Psoas muscle (tissue), 7 donors: ENCODE measurements at regions not wholly inside any gene's neighbourhood (a gene's known extent, or its start where the extent isn't known, plus 50 kb on each side); places are given as distances from the start of the nearest gene placed in this dataset.

Experiments
- ATAC-seq, 4 donors: fragments of 200-7000 bp; cut with Tn5 transposase; one replicate each; pipeline ENCODE4 v1.9.1; 2020; ENCODE audit warnings: moderate library complexity in 3 of 4, mild to moderate bottlenecking in 2 of 4
- DNase-seq, 2 donors: peaks; one replicate each; pipeline ENCODE4 v3.0.0-alpha.2; 2020
- H3K27ac ChIP-seq: fragments of 200-600 bp; one replicate; pipeline ENCODE4 v1.8.0; 2022
- H3K27me3 ChIP-seq, 3 donors: fragments of 200-600 bp in 1 of 3; one replicate each; pipeline versions ENCODE4 v1.6.1 to v1.8.0; 2013 to 2022; ENCODE audit warnings: low read length in 2 of 3, mild to moderate bottlenecking in 2 of 3, moderate library complexity in 1 of 3; ENCODE audit not compliant: insufficient read depth in 3 of 3
- H3K36me3 ChIP-seq, 2 donors: fragments of 200-600 bp in 1 of 2; one replicate each; pipeline versions ENCODE4 v1.6.1 to v1.8.0; 2013 to 2022; ENCODE audit warnings: low read depth in 1 of 2, mild to moderate bottlenecking in 1 of 2, moderate library complexity in 1 of 2; ENCODE audit not compliant: insufficient read depth in 1 of 2
- H3K4me1 ChIP-seq: fragments of 200-600 bp; one replicate; pipeline ENCODE4 v1.8.0; 2022
- H3K4me3 ChIP-seq: fragments of 200-600 bp; one replicate; pipeline ENCODE4 v1.8.0; 2022; ENCODE audit warnings: mild to moderate bottlenecking
- H3K9me3 ChIP-seq: fragments of 200-600 bp; one replicate; pipeline ENCODE4 v1.8.0; 2022
- WGBS, 3 donors: extraction: QIAGEN DNeasy Blood & Tissue Kit; methylation state at CpG; one replicate each; pipeline versions ENCODE4 v1.1.6 to v1.1.7; 2013; 5-methylcytosine and 5-hydroxymethylcytosine counted together
- intact Hi-C, 2 donors: fragments of 100-400 bp; cut with DNase I; formaldehyde crosslinking; loops; one replicate each; pipeline versions ENCODE4 v1.11.0 to v1.14.2; 2022
- TF ChIP-seq, protein P1 (sequence below): fragments of 200-600 bp; IDR thresholded peaks from one replicate; pipeline ENCODE4 v1.8.0; 2022; ENCODE audit warnings: antibody characterized with exemption
- donor health status: healthy with polysubstance abuse.
- donor health status: DM: no; HTN: no; CAD: no; lungs with moderate emphysema.
- donor health status: Bipolar disorder and iron deficiency.
- donor health status: healthy.
- donor health status: DM: yes; HTN: yes; CAD: no.
- donor health status: DM: no; HTN: no; CAD: no.
- donor health status: DM: yes; HTN: yes; CAD: no.

DNA sequence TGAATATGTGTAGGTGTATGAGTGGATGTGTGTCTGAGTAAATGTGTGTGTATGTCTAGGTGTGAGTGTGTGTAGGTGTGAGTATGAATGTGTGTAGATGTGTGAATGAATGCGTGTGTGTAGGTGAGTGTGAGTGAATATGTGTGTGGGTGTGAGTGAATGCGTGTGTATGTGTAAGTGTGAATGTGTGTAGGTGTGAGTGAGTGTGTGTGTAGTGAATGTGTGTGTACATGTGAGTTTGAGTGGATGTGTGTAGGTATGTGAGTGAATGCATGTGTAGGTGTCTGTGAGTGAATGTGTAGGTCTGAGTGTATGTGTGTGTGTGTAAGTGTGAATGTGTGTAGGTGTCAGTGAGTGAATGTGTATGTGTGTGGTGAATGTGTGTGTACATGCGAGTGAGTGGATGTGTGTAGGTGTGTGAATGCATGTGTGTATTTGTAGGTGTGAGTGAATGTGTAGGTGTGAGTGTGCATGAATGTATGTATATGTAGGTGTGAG is 201.0 kb upstream of the ZNF536 start:
- H3K9me3 ChIP-seq = no peaks in the 10 kb centered on the region
- no peaks in the 10 kb centered on the region for H3K4me1 ChIP-seq
- no peak overlapping the region for H3K4me3 ChIP-seq
- intact Hi-C loops = no loop called here
- 95 to 97% (median 95%) methylated on average over 3 of the region's 3 CpGs for WGBS, 3 donors
- H3K27me3 ChIP-seq = peaks cover 0 to 3% (median 0%) of the 10 kb centered on the region in 3 donors
- no peaks in the 10 kb centered on the region for H3K36me3 ChIP-seq
- no peak overlapping the region for H3K27ac ChIP-seq
- no peak for ATAC-seq
- TF ChIP-seq, protein P1, sequence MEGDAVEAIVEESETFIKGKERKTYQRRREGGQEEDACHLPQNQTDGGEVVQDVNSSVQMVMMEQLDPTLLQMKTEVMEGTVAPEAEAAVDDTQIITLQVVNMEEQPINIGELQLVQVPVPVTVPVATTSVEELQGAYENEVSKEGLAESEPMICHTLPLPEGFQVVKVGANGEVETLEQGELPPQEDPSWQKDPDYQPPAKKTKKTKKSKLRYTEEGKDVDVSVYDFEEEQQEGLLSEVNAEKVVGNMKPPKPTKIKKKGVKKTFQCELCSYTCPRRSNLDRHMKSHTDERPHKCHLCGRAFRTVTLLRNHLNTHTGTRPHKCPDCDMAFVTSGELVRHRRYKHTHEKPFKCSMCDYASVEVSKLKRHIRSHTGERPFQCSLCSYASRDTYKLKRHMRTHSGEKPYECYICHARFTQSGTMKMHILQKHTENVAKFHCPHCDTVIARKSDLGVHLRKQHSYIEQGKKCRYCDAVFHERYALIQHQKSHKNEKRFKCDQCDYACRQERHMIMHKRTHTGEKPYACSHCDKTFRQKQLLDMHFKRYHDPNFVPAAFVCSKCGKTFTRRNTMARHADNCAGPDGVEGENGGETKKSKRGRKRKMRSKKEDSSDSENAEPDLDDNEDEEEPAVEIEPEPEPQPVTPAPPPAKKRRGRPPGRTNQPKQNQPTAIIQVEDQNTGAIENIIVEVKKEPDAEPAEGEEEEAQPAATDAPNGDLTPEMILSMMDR = no peak
- no peak for DNase-seq

- ATAC-seq = no peak
- TF ChIP-seq, protein P1 = no peak
- H3K9me3 ChIP-seq = no peaks in the 10 kb centered on the region
- peaks cover 0 to 4% (median 0%) of the 10 kb centered on the region in 3 donors for H3K27me3 ChIP-seq
- 79 to 80% (median 80%) methylated on average over 10 of the region's 10 CpGs for WGBS, 3 donors
- DNase-seq = no peak
- intact Hi-C loops = no loop called here
- no peak overlapping the region for H3K4me3 ChIP-seq
- H3K27ac ChIP-seq = no peak overlapping the region
- no peaks in the 10 kb centered on the region for H3K36me3 ChIP-seq
- H3K4me1 ChIP-seq = no peaks in the 10 kb centered on the region
Measured at GRCh38 chr19:30171795-30172612, 200.2 kb upstream of the ZNF536 start.

DNA sequence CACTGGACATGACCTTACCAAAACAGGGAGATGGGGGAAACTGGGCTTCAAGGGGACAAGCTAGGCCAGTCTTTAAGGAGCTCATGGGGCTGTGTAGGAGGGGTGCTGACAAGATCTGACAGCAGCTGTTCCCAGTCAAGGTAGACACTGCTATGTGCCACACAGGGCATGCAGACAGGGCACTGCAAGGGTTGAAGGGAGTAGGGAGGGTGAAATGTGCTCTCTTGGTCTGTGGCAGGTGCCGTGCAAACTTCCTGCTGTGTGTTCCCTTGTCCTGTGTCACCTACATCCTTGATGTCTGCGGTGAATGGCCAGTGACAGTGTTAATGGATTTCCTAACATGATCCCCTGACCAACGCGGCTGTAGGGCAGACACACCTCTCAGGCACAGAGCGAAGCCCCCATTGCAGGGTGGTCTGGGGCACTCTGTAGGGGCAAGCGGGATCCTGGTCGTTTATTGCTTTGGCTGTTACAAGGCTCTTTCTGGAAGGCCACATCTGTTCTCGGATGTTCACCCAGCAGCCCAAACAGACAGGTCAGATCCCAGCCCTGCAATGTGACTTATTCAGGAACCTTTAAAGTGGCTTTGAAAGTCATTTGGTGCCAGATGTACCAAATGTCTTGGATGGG is 199.5 kb upstream of the ZNF536 start:
- no peaks in the 10 kb centered on the region for H3K9me3 ChIP-seq
- H3K27ac ChIP-seq = no peak overlapping the region
- H3K36me3 ChIP-seq = no peaks in the 10 kb centered on the region
- no peaks in the 10 kb centered on the region for H3K4me1 ChIP-seq
- intact Hi-C loops = no loop called here
- TF ChIP-seq, protein P1 = no peak
- DNase-seq (no peak), ATAC-seq (no peak)
- H3K27me3 ChIP-seq = peaks cover 0 to 4% (median 0%) of the 10 kb centered on the region in 3 donors
- H3K4me3 ChIP-seq = no peak overlapping the region
- 54 to 64% (median 61%) methylated on average over 8 of the region's 8 CpGs for WGBS, 3 donors

DNA sequence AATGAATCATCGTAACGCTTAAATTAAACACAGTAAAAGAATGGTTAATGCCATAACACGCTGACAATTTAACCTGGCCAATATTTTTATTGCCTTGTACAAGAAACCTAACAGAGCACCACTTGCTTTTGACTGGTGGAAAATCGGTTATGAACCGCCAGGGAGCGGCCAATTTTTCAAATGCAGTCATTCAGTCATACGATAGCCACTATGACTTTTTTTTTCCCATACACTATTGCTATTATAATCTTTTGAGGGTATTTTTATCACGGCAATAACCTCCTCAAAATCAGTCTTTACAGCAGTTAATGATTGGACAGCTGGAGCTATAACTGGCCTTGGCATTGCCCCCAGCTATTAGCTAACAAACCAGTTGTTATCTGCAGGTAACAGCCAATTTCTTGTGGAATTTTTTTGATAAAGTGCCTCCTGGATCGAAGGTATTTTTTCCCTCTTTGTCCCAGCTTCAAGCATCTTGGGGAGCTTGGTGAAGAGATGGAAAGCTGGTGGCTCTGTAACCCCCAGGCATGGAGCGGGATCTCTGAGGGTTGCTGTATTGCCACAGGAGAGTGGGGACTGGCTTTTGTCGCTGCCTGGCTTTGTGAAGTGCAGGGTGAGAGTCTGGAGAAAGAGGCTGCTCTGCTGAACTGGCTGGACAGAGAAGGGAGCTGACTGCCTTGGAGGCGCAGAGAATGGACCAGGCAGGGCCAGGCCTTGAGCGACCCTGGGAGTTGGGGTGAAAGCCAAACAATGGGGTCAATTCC is 198.4 kb upstream of the ZNF536 start:
- 44 to 49% (median 45%) methylated on average over 13 of the region's 13 CpGs for WGBS, 3 donors
- intact Hi-C loops = no loop called here

More for the DNA sequence above, 198.4 kb upstream of the ZNF536 start:
- Histone ChIP-seq H3K27me3 (peaks cover 0 to 4% (median 0%) of the 10 kb centered on the region in 3 donors), H3K9me3 (no peaks in the 10 kb centered on the region), H3K4me1 (no peaks in the 10 kb centered on the region), H3K4me3 (no peak overlapping the region), H3K27ac (no peak overlapping the region), H3K36me3 (no peaks in the 10 kb centered on the region)
- TF ChIP-seq, protein P1 = no peak
- no peak for ATAC-seq
- DNase-seq = no peak
